ENCODE measurements at regions not wholly inside any gene's neighbourhood (a gene's known extent, or its start where the extent isn't known, plus 50 kb on each side); places are given as distances from the start of the nearest gene placed in this dataset.
A peak's percentile ranks its signal among the peaks of the same experiment; 100 is the strongest.

DNA sequence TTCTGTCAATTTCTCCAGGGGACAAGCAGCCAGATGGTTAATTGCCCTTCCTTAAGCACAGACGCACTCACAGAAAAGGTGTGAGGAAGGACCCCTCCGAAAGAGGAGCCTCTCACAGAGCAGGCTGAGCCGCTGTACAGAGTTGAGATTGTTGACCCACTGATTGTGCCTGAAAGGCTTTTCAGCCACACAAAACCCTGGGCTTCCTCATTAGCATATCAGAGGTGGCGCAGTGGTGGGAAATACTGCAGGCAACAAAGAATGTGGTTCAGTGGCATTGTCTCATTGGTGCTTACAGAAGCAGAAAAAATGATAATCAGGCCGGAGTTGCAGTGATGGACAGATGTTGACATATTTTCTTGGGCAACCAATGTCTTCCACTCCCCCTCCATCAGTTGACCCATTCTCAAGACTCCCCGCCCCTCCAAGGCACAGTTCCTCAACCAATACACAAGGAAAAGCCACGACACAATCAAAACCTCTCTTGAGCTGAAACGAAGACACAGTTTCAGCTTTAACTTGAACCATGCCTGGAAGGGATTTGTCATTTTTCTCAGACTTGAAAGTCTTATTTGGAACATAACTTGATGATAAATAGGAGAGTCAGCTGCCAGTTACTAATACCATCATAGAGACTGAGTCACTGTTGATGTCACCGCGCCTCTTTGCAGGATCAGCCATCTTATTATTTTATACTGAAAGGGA lies 53.1 kb downstream of the ATXN3L start:
- no peak for DNase-seq

DNA sequence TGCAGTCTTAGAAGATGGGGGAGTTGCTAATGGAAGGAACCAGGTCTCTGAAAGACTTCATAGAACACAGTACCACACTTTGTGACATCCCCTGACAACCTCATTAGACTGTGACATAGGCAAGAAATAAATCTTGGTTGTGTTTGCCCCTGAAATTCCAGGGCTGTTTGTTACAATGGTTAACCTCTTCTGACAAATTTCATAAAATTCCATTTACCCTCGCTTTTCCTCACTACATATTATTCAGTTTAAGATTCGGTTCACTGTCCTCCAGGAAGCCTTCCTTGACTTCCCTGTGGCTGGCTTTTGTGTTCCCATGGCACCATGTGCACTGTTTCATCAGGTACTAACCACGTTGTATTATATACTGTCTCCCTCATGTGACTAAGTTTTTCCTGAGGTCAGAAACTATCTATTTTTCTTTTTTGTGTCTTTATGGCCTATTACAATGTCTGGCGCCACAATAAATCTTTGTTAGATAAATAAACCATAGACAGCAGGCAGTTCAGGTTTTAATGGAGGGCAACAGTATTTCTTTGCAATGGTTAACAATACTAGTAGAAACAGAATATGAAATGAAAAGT lies 54.2 kb downstream of the ATXN3L start:
- DNase-seq = no peak

DNA sequence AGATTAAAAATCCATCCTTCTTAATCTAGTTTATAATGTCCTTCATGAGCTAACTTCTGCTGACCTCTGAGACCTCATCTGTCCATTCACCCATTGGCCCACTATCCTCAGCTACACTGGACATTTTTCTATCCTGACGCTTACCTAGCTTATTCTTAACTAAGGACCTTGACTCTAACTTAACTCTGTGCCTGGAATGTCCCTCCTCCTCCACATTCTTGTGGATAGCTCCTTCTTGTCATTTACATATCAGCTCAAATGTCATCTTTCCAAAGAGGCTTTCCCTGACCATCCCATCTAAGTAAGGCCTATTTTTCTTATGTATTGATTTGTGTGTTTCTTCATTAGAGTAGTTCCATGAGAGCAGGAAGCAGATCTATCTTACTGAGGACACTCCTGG lies 54.7 kb downstream of the ATXN3L start:
- DNase-seq = no peak

DNA sequence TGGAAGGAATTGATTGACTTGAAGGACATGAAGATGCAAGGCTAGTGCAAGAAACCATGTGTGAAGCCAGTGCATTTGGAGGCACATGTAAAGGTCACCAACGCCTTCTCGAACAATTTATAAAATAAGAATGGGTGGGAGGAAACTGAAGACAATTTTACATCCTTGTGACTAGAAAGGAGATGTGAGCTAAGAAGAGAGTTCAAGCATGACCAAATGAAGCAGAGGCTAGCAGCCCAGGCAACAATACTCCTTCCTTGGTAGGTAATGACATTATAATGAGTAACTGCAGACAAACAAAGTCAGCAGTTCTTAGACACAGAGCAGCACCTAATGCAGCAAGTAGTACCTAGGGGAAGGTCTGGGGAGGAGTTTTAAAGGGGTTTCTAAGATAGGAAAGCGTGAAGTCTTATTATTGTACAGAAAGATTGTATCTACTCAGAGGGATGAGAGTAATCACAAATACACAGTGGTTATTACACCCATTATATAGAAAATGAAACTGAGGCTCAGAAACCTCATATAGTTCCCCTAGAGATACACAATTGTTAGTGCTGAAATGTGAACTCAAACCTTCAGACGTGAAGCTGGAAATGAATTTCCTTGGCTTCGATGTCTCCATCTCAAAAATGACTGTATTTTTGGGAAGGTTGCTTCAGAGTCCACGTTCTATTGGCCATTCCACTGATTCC lies 56.1 kb downstream of the ATXN3L start:
- no peak for DNase-seq

DNA sequence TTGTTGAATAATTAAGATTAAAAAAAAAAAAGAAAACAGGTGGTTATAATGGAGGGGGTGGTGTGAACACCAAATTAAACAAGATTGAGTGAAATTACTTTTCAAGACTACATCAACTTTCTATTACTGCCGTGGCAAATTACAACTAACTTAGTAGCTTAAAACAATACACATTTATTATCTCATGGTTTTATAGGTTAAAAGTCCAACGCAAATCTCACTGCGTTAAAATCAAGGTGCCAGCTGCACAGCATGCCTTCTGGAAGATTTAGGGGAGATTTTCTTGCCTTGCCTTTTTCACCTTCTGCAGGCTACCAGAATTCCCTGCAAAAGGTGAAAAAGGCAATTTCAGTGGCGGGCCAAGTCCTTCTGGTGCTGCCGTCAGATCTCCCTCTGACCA lies 58.5 kb downstream of the ATXN3L start:
- no peak for DNase-seq

DNA sequence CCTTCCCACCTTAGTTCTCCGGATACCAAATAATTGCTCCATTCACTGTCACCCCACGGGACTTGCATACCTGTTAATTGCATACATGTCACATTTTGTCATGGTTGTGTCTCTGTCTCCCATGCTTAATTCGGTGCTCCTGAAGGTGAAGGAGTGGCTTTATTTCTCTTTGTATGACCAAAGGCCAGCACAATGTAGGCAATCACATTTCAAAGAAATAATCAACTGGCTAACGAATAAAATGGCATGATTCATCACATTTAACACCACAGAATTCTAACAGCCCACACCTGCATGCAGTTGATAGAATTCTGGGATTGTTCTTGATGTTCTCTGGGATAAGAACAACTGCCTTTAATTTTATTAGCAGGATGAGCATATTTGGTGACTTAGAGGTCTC lies 59.3 kb downstream of the ATXN3L start:
- DNase-seq = no peak

DNA sequence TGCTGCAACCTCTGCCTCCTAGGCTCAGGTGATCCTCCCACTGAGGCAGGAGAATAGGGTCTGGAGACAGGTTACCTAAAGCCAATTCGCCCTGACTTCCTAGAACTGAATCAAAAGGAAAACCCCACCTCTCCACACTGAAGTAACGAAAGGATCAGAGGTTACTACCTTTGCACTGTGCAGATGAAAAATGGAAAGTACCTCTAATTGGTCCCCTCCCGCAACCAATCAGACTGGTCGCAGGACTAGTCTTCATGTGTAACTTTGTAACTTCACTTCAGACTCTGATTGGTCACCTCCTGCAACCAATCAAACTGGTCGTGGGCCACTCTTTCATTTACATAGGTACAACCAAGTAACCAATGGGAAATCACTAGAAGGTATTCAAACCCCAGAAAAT lies 61.1 kb downstream of the ATXN3L start:
- DNase-seq = no peak

DNA sequence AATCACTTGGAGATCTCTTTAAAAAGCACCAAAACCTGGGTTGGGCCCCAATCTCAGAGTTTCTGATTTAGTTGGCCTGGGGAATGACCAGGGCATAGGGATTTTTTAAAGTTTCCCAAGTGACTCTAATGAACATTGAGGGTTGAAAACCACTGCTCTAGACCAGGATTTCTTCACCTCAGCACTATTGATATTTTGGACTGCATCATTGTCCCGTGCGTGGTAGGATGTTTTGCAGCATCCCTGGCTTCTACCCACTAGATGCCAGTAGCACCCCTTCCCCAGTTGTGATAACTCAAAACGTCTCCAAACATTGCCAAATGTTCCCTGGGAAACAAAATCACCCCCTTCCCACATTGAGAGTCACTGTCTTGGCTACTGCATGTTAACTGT lies 61.8 kb downstream of the ATXN3L start:
- DNase-seq = no peak

DNA sequence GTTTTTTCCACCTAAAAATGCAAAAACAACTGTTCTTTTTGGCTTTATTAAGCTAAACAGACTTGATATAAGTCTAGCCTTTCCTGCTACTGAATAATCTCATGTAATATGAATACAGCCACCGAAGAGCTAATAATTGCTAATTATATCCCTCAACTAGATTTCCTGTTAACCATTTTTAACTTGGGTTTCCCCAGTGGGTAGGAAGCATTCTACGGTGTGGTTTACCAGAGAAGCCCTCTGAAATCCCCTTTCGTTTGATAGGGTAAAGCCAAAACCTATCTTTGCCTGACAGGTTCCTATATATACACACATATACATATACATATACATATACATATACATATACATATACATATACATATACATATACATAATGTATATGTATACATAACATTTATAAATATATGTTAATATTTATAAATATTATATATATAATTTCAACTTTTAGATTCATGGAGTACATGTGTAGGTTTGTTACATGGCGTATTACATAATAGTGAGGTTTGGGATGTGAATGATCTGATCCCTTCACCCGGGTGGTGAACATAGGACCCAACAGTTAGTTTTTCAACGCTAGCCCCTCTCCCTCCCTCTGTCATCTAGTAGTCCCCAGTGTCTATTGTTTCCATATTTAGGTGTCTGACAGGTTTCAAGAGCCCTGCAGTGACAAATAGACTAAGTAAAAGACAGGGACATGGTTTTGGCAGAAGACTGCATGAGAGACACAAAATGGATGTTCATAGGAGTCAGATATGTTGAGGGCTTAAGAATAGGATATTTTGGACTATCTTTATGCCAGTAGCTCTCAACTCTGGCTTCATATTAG lies 62.4 kb downstream of the ATXN3L start:
- DNase-seq = no peak

DNA sequence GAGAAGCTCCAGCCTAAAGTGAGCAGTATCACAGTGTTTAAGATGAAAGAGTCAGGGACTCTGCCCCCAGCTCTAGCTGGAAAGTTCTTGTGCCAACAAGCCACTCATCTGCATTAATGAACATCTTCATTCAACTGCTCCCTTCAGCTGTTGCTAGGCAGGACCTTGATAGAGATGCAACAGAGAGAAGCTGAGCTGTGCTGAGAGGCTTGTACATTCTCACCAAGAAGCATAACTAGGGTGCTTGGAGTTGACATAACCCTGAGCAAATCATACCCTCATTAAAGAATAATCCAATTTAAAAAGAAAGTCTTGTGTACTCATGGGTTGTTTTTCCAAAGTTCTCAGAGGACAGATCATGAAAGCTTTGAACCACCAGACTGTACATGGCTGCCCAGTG lies 63.2 kb downstream of the ATXN3L start:
- no peak for DNase-seq

DNA sequence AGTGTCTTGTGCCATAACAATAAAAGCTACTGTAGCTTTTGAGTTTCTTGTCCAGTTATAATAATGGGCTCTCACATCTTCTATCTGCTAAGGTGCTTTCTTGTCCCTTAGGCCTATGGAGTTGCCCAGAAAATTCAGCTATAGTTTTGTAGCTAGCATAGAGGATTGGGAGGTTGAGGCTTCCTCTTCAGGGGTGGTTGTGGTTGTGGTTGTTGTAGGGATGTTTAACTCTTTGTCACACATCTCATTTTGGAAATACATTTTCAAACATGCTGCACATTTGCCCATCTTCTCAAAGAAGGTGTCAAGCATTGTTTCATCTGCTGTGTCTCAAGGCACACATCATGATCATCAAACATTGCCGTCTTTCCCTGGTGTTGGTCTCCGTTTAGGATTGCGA lies 65.0 kb downstream of the ATXN3L start:
- DNase-seq = no peak

DNA sequence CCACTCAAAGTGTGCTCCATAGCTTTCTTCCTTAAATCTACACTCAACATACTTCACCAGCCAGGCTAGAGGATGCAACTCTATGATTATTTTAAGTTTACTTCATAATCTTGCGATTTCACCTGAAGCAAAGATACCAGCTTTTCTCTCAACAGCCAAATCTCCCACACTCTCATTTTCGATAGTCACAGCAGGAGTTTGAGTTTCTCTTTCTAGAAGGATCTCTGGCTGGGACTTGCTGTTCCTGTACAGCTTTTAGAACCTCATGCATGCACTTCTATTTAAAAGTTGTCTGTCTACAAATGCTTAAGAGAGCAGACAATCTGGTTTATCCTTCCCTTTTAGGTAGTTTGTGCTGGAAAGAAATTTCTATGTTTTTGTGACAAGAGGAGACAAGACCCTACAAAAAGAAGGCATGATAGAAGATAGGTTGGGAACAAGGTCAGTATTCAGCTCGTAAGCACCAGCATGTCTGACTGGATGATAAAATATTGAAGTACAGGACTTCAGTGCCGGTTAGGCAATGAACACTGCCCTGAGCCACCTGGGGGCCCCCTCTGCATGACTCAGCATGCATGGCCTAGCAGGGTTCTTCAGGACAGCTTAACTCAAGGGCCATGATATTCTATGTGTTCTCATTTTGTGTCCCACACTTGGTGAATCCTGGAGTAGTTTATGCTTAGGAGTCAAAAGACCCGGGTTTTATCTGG lies 65.6 kb downstream of the ATXN3L start:
- peak in 1 of 5 donors; percentile 5 for DNase-seq

DNA sequence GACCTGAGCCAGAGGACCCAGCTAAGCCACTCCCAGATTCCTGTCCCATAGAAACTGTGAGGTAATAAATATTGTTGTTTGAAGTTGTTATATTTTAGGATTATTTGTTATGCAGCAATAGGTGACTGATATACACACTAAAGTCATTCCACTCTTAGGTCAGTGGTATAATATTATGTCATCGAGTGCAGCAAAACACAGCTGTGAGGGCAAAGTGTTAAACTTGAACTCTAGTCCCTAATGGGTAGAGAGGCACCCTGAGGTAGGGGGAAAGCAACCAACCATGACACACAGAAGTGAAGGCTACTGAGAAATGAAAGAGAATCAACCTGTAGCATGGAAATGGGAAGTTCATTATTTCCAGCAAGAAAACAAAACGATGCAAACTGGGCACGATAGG lies 66.6 kb downstream of the ATXN3L start:
- no peak for DNase-seq

DNA sequence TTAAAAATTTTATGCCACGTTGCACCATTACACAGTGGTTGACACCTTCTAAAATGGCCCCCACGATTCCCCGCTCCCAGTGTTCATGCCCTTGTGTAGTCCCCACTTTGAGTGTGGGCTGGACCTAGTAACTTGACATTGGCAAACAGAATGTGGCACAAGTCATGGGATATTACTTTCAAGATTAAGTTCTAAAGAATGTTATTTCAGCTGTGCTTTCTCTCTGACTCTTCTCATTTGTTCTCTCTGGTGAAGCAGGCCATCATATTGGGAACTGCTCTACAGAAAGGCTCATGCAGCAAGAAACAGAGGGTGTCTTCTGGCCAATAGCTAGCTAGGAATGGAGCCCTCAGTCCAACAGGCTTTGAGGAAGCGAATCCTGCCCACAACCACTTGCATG lies 67.1 kb downstream of the ATXN3L start:
- no peak for DNase-seq

DNA sequence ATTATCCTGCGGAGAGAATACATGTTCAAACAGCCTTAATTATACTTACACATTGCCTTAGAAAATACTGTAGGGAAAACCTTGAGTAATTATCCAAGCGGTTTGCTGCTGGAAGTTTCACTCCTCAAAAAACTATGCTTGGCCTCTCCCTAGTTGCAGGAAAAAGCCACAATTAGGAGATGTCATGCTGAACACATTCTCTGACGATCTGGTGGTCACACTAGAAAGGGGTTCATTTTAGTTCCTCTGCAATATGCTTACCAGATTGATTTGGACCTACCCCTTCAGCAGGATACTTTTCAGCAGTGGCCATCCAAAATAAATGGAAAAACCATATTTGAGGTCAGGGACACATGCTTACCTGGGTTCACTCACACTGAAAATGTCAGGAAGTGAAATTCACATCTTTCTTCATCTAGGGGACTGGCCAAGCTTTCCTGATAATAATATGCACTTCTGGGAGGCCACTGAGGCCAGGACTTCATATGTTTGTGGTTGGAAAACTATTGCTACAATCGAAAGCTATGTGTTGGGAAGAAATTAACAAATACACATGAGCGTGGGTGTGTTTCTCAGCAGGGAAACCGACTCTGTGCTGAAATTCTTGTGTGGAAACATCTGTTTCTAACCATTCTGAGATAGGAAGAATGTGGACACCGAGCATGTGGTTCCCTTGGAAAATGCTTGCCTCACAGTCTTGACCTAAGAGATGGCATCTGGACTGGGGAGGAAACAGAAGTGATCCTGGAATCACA lies 68.8 kb downstream of the ATXN3L start:
- no peak for DNase-seq

DNA sequence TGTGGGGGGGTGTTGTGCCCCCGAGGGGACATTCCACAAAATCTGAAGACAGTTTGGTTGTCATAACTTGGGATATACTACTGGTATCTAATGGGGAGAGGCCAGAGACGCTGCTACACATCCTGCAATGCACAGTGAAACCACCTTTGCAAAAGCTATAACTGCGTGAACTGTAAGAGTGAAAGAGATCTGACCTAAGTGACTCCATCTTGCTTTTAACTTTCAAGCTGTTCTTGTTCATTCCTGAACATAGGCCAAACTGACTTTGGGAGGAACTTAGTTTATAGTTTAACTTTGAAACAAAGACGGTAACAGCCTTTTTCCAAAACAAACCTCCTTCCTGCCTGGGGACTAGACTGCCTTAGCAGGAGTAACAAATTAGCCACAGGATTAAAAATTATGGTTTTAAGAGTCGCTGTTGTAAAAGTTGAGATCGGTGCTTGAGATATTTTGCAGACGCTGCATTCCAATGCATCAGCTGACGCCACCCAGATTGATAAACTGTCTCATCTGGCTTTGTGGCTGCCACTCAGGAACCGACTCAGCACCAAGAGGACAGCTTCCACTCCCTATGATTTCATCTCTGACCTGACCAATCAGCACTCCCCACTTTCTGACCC lies 70.9 kb downstream of the ATXN3L start:
- DNase-seq = no peak

DNA sequence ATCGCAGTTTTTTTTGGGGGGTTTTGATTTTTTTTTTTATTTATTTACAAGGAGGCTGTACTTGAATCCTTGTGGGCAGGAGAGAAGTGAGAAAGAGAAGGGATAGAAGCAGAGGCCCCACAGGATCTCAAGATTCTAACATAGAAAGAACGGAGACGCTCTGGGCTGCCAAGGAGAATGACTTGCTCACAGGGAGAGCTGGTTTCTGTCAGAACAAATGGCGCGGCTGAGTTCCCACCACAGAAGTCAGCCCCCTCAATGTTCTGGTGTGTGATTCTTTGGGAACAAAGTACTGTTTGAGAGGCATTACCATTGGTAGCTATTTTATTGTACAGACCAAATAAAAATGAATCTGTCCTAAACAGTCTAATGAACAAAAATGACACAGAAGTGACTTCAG lies 80.6 kb downstream of the ATXN3L start:
- no peak for DNase-seq

DNA sequence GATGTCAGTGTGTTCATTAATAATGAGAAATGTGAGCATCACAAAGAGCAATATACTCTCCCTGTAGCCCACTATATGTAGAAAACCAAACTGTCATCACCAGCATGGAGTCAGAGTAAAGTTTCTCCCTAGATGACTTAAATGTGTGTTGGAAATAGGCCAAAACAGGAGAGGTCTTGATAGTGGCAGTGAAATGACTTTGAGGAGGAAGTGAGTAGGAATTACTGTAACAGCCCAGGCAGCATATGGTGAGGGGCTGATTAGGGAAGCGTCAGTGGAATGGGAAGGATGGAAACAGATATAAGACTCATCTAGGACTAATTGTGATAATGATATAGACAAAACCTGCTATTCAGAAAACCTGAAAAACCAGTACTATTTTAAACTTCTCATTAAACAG lies 83.9 kb downstream of the ATXN3L start:
- DNase-seq = no peak

DNA sequence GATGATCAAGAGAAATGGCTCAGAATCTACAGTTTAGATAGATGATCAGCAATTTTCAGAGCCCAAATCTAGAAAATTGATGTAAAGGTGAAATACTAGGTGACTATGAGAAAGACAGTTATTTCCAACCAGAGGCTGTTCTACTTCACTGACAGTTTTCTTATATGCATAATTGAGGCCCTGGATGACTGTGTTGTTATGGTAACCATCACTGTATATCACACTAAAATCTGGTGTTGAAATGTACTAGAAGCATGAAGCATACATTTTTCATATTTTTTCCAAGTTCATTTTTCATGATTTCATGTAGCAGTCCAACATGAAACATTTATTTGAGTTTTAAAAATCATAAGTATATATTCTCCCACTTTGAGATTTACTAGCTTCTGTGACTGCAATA lies 87.4 kb downstream of the ATXN3L start:
- DNase-seq = no peak

DNA sequence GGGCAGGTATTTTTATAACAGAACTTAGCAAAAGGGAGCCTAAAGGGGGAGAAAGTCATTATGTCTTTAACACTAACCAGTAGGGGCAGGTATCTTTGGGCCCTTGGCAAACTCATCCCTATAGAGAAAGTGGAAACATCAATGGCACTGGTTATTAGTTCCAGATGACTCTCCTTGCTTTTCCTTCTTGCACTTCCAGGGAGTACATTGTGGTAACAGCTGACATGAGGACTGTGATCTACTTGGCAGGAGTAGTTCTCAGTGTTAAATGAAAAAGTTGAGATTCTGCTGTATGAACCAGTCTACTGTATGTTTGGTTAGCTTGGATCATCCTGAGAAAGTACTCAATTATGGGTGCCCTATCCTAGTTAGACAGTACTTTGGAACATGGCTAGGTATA lies 93.6 kb downstream of the ATXN3L start:
- no peak for DNase-seq

DNA sequence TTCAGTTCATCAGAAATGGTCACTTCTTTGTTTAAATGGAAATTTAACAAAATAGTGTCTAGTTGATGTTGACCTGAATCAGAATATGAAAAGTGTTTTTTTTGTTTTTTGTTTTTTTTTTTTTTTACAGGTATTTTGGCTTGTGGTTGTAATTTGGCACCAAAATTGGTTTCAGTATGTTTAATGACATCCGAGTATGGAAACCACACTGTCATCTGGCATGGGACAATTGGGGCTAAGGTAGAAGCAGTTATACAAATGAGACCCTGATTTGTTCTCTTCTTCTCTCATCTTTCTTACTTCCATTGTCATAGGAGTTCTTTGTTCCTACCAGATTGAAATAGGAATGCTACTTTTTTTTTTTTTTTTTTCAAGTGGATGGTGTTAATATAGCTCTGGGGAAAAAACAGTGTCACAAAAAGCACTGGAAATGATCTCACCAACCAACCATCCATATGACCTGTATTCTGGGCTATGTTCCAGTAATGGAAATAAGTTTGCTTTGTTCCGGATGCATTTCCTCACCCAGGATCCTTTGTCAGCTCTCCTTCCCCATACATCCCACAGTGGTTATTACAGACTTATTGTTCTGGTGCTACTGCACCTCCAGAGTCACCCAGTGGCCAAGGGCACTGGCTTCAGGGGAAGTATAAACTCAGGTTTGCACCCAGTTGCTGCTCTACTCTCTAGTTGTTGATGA lies 95.8 kb downstream of the ATXN3L start:
- peak in 1 of 5 donors; percentile 8 for DNase-seq
